ENCODE measurements at regions not wholly inside any gene's neighbourhood (a gene's known extent, or its start where the extent isn't known, plus 50 kb on each side); places are given as distances from the start of the nearest gene placed in this dataset.

DNA sequence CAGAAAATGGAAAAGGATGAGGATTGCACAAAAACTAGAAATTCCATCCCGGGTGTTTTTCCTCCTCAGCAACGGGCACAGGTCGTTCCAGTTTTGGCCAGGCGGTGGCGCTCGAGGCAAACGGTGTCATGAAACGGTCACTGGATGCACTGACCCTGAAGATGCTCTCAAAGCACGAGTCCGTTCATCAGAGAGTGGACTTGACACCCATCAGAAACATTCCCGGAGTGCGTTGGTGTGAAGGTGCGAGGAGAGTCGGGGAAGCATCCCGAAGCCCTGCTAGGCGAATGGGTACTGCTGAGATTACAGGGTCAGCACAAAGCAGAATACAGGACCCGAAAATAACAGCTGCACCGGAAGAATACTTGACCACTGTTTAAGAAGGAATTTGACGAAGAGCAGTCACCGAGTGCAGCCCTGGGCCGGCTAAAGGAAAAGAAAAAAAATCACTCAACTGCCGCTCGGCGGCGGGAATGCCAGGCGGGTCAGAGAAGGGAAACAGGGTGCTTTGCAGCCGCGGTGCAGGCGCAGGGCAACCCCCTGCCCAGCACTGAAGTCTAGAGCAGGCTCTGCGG is 71.7 kb upstream of the ETS2 start (continued):
- TF ChIP-seq, protein P1, sequence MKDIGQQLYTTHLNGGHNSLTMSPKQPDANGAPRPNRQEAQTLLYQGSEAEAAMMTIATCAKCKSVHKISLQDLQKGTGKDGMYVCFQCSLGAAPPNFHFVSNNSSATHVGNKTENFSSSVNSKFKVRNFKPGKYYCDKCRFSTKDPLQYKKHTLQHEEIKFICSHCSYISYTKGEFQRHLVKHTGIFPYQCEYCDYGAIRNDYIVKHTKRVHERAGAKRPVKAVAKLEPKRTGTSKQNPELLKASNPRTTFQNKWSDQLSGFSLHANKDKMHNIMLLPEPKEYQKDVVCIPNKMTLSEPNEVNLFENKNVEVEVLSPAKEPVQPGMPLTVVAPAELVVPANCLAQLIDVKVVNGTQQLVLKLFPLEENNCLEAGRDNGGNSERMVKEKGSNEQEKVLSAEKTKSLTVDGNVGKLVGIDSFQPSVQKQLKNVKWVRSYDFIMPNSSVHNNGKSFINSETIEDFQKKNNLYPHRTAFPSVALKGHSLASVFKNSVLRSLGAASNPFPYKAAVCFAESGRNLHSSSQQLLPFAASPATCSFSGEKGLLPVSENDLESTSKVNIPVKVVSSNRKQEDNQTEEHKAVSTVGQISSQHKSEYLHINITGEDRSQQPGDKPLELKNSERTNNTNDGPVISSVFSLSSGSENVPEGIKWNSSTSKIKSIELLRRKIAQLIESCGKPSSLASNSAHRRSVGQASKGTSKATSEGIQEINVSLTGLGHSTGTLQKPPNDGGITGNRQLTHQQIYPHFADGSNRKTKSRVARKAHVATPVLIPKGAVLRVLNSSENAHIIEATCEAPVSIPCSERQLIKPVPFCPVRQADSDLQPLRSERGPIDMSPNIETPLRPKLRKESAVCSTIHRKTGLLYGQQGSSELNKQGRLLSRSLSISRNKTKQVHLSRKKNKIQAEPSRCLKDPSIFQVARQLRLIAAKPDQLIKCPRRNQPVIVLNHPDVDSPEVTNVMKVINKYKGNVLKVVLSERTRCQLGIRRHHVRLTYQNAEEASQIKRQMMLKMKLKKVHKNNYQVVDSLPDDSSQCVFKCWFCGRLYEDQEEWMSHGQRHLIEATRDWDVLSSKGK (CRISPR knock-in tag; IDR thresholded peaks at IDR 0.05): no peak
- TF ChIP-seq DMBX1 (CRISPR knock-in tag; IDR thresholded peaks at IDR 0.05; ENCODE audit: borderline replicate concordance): no peak
- no peak for TF ChIP-seq SRF (CRISPR knock-in tag; IDR thresholded peaks at IDR 0.05)
- no peak; the same call in 1 of the 2 replicates for TF ChIP-seq ZNF263 (CRISPR knock-in tag; IDR thresholded peaks at IDR 0.05; ENCODE audit: borderline replicate concordance)
- TF ChIP-seq NELFE (IDR thresholded peaks at IDR 0.05; ENCODE audit: insufficient read depth, insufficient read length): no peak
- TF ChIP-seq PTBP1 (IDR thresholded peaks at IDR 0.05; ENCODE audit: low read depth, low read length): no peak
- no peak for TF ChIP-seq RBM39 (optimal IDR thresholded peaks at IDR 0.05; ENCODE audit: low read depth, low read length)
- no peak for TF ChIP-seq TCFL5 (CRISPR knock-in tag; conservative IDR thresholded peaks at IDR 0.05)
- no peak for TF ChIP-seq TCF7 (IDR thresholded peaks at IDR 0.05; ENCODE audit: borderline replicate concordance)
- no peak for TF ChIP-seq PHF20 (IDR thresholded peaks at IDR 0.05; ENCODE audit: partially characterized antibody)
- no peak for TF ChIP-seq GATA2 (CRISPR knock-in tag; IDR thresholded peaks at IDR 0.05)
- TF ChIP-seq ZZZ3 (IDR thresholded peaks at IDR 0.05): no peak
- no peak for TF ChIP-seq E2F3 (CRISPR knock-in tag; IDR thresholded peaks at IDR 0.05)
- no peak for TF ChIP-seq ARHGAP35 (IDR thresholded peaks at IDR 0.05; ENCODE audit: partially characterized antibody)
- no peak for TF ChIP-seq HNRNPL (IDR thresholded peaks at IDR 0.05; ENCODE audit: low read depth, low read length)
- TF ChIP-seq, protein P2, sequence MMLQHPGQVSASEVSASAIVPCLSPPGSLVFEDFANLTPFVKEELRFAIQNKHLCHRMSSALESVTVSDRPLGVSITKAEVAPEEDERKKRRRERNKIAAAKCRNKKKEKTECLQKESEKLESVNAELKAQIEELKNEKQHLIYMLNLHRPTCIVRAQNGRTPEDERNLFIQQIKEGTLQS (IDR thresholded peaks at IDR 0.05): no peak
- TF ChIP-seq, protein P2 (CRISPR knock-in tag; conservative IDR thresholded peaks at IDR 0.05): no peak
- no peak for TF ChIP-seq PRMT5 (CRISPR knock-in tag; IDR thresholded peaks at IDR 0.05)
- TF ChIP-seq RBM34 (IDR thresholded peaks at IDR 0.05; ENCODE audit: borderline replicate concordance, insufficient read depth, low read length): no peak
- TF ChIP-seq, protein P3, sequence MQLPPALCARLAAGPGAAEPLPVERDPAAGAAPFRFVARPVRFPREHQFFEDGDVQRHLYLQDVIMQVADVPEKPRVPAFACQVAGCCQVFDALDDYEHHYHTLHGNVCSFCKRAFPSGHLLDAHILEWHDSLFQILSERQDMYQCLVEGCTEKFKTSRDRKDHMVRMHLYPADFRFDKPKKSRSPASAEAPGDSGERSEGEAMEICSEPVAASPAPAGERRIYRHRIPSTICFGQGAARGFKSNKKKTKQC (CRISPR knock-in tag; IDR thresholded peaks at IDR 0.05): no peak
